ENCODE measurements at regions not wholly inside any gene's neighbourhood (a gene's known extent, or its start where the extent isn't known, plus 50 kb on each side); places are given as distances from the start of the nearest gene placed in this dataset.

DNA sequence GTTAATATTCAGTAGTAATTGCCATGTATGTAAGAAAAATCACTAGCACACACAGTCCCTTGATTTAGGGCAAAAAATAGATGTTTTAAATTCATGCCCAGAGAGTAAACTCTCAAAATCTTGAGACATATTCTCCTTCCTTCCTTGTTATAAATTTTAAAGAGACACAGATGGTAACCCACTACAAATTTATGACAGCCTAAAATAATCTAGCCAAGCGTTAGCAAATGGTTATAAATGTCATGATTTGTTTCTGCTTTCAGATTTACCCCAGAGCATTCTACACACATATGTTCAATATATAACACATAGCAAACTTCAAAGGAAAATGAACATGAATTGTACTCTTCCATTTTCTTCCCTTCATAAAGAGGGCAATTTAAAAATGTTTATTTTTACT lies 540.3 kb downstream of the TLL1 start:
- TF ChIP-seq CTCF (IDR thresholded peaks at IDR 0.05; ENCODE audit: poor library complexity) (no peak), EZH2 (IDR thresholded peaks at IDR 0.05; ENCODE audit: borderline replicate concordance) (no peak)
